Left ventricle myocardium inferior (tissue), 1 donor: ENCODE measurements at regions not wholly inside any gene's neighbourhood (a gene's known extent, or its start where the extent isn't known, plus 50 kb on each side); places are given as distances from the start of the nearest gene placed in this dataset.

Source experiments
- DNase-seq: peaks from one replicate; pipeline ENCODE4 v3.0.0-alpha.2; 2020
- H3K27ac ChIP-seq: fragments of 200-600 bp; replicated peaks from 2 replicates; pipeline ENCODE4 v1.8.0; 2021
- H3K27me3 ChIP-seq: fragments of 200-600 bp; 2 replicates; pipeline ENCODE4 v1.8.0; 2021; ENCODE audit warnings: low read depth
- H3K36me3 ChIP-seq: fragments of 200-600 bp; 2 replicates; pipeline ENCODE4 v1.8.0; 2021
- H3K4me1 ChIP-seq: fragments of 200-600 bp; 2 replicates; pipeline ENCODE4 v1.8.0; 2021
- H3K4me3 ChIP-seq: fragments of 200-600 bp; 2 replicates; pipeline ENCODE4 v1.8.0; 2021; ENCODE audit warnings: mild to moderate bottlenecking, moderate library complexity
- H3K9me3 ChIP-seq: fragments of 200-600 bp; replicated peaks from 2 replicates; pipeline ENCODE4 v1.8.0; 2021
- CTCF ChIP-seq: fragments of 200-600 bp; IDR thresholded peaks from 2 replicates; pipeline ENCODE4 v1.8.0; 2021; ENCODE audit warnings: antibody characterized with exemption, mild to moderate bottlenecking, borderline replicate concordance
- intact Hi-C: fragments of 100-400 bp; cut with micrococcal nuclease; formaldehyde crosslinking; loops from one replicate; pipeline ENCODE4 v1.11.0; 2022
- donor health status: DM: no; HTN: yes; CAD: no; lungs with severe emphysema.

- intact Hi-C loops, result no loop called here
These were observed 119.5 kb upstream of the TLE4 start for GRCh38 chr9:79452265-79452664.

GRCh38 chr9:79461712-79462111, 110.1 kb upstream of the TLE4 start:
- Histone ChIP-seq H3K9me3 (no peaks in the 10 kb centered on the region), H3K4me1 (no peaks in the 10 kb centered on the region), H3K27ac (no peak overlapping the region), H3K36me3 (no peaks in the 10 kb centered on the region), H3K4me3 (no peak overlapping the region), H3K27me3 (no peaks in the 10 kb centered on the region)
- TF ChIP-seq CTCF, result no peak
- intact Hi-C loops, result no loop called here
- DNase-seq, result no peak

More at GRCh38 chr9:79452265-79452664, 119.5 kb upstream of the TLE4 start:
- no peak for DNase-seq
- H3K27me3 ChIP-seq, result no peaks in the 10 kb centered on the region
- no peak overlapping the region for H3K4me3 ChIP-seq
- H3K27ac ChIP-seq, result no peak overlapping the region
- no peaks in the 10 kb centered on the region for H3K4me1 ChIP-seq
- H3K9me3 ChIP-seq, result peaks cover 20% of the 10 kb centered on the region
- no peaks in the 10 kb centered on the region for H3K36me3 ChIP-seq
- TF ChIP-seq CTCF, result no peak

DNA sequence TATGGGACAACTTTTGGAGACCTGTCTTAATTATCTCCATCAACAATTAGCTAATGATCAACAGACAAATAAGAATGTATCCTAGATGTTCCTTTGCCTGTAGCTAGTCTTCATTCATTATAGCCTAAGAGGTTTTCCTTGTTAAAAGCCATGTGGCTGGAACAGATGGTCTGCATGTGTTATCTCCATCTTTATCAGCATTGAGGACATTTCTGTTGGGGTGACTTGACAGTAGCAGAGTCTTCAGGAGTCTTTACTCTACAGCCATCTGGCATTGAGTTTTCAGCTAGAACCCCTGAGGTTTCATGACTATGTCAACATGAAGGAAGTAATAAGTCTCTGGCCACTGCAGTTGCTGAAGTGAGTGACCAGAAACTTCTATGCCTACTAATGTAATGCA, 106.6 kb upstream of the TLE4 start:
- DNase-seq, result no peak
- intact Hi-C loops, result no loop called here
- TF ChIP-seq CTCF, result no peak
- Histone ChIP-seq H3K27me3 (no peaks in the 10 kb centered on the region), H3K27ac (no peak overlapping the region), H3K9me3 (no peaks in the 10 kb centered on the region), H3K4me3 (no peak overlapping the region), H3K36me3 (no peaks in the 10 kb centered on the region), H3K4me1 (no peaks in the 10 kb centered on the region)

DNA sequence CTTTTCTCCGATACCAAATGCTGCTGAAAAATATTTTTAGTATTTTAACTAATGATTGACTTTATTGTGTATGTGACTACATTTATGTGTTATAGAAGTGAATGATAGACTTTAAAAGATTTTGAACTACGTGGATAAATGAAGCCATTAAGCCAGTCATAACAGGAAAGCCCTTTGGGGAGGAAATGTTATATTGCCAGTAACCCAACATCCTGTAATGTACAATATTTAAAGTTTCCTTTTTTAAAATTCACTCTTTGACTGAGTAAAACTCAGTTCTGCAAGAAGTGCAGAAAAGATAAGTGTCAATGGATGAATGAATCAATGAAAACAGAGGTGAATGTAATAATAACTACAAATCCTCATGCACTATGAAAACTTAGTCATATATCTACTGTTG, 102.6 kb upstream of the TLE4 start:
- no peaks in the 10 kb centered on the region for H3K36me3 ChIP-seq
- no peak overlapping the region for H3K27ac ChIP-seq
- intact Hi-C loops, result no loop called here
- TF ChIP-seq CTCF, result no peak
- no peaks in the 10 kb centered on the region for H3K9me3 ChIP-seq
- no peak overlapping the region for H3K4me3 ChIP-seq
- H3K4me1 ChIP-seq, result no peaks in the 10 kb centered on the region
- no peak for DNase-seq
- H3K27me3 ChIP-seq, result no peaks in the 10 kb centered on the region

GRCh38 chr9:79470954-79471353, 100.8 kb upstream of the TLE4 start:
- Histone ChIP-seq H3K4me1 (no peaks in the 10 kb centered on the region), H3K27me3 (peaks cover 6% of the 10 kb centered on the region), H3K27ac (no peak overlapping the region), H3K36me3 (no peaks in the 10 kb centered on the region), H3K9me3 (no peaks in the 10 kb centered on the region), H3K4me3 (no peak overlapping the region)
- TF ChIP-seq CTCF, result no peak
- intact Hi-C loops, result no loop called here
- DNase-seq, result no peak
